GM23248 (cell line): ENCODE measurements at regions not wholly inside any gene's neighbourhood (a gene's known extent, or its start where the extent isn't known, plus 50 kb on each side); places are given as distances from the start of the nearest gene placed in this dataset.

Experiments
- EZH2 ChIP-seq: fragments of 200-600 bp; sonication (generic); IDR thresholded peaks from 2 replicates; pipeline ENCODE4 v1.6.1; 2018; ENCODE audit warnings: antibody characterized with exemption, mild to moderate bottlenecking; ENCODE audit not compliant: insufficient read depth, poor library complexity, severe bottlenecking
- EZH2phosphoT487 ChIP-seq: fragments of 200-600 bp; sonication (generic); IDR thresholded peaks from 2 replicates; pipeline ENCODE4 v1.6.1; 2018; ENCODE audit warnings: antibody characterized with exemption, moderate library complexity, mild to moderate bottlenecking, low read depth; ENCODE audit not compliant: insufficient read depth

- TF ChIP-seq EZH2 (no peak), EZH2phosphoT487 (no peak)
Observed at GRCh38 chr22:27159016-27159415, 501.6 kb downstream of the MIAT start.
